NCI-H460 (cell line): ENCODE measurements at regions not wholly inside any gene's neighbourhood (a gene's known extent, or its start where the extent isn't known, plus 50 kb on each side); places are given as distances from the start of the nearest gene placed in this dataset.
"Not testable (repeated sequence)": the region's sequence is repeated elsewhere in the genome, so short reads cannot be mapped to it uniquely, and the experiment has no call there.

ENCODE experiments used
- DNase-seq: peaks from one replicate; pipeline ENCODE4 v3.0.0-alpha.2; 2016; ENCODE audit warnings: low read depth; ENCODE audit errors: extremely low read depth

DNA sequence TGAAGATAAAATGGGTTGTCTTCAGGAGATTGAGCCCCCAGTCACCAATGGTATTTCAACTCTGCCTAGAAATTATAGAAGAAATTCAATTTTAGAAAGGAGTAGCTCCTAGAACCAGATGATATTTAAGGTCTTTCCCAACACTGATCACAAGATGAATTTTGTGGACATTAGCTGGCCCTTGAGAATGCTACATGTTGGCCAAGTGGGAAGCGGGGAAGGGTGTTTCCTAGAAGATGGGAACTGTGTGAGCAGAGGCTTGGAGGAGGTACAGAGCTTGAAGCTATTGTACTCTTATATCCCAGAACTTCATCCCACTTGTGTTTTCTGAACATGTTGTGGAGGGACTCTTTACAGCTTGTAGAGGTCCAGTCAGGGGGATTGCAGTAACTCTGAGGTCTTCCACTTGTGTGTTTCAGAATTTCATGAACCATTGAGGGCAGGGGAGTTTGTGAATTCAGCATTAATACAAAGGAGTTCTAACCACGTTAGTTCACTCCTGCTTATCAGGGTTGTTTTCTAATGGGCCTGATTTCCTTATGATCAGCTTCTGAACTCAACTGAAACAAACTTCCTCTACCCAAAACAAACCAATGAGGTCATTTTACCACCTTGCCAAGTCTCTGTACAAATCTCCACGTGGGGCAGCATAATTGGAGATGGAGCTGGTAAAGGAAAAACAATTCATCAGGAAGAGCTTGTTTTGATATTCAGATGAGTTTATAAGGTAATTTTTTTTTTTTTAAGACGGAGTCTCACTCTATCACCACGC lies 152.6 kb upstream of the TPM1 start:
- no peak for DNase-seq

DNA sequence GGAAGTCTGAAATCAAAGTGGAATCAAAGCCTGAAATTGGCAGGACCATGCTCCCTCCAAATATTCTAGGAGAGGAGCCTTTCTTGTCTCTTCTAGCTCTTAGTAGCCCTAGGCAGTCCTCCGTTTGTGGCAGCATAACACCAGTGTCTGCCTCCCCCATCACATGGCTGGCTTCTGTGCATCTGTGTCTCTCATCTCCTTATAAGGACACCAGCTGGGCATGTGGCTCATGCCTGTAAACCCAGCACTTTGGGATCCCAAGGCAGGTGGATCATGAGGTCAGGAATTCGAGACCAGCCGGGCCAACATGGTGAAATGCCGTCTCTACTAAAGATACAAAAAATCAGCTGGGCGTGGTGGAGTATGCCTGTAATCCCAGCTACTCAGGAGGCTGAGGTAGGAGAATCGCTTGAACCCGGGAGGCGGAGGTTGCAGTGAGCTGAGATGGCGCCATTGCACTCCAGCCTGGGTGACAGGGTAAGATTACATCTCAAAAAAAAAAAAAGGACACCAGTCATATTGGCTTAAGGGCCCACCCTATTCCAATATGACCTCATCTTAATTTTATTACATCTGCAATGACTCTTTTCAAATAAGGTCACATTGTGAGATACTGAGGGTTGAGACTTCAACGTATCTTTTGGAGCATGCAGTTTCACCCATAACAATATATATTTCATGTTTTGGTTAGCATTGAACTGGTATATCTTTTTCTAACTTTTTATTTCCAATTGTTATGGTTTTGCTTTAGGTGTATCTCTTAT lies 148.0 kb upstream of the TPM1 start:
- no peak for DNase-seq

DNA sequence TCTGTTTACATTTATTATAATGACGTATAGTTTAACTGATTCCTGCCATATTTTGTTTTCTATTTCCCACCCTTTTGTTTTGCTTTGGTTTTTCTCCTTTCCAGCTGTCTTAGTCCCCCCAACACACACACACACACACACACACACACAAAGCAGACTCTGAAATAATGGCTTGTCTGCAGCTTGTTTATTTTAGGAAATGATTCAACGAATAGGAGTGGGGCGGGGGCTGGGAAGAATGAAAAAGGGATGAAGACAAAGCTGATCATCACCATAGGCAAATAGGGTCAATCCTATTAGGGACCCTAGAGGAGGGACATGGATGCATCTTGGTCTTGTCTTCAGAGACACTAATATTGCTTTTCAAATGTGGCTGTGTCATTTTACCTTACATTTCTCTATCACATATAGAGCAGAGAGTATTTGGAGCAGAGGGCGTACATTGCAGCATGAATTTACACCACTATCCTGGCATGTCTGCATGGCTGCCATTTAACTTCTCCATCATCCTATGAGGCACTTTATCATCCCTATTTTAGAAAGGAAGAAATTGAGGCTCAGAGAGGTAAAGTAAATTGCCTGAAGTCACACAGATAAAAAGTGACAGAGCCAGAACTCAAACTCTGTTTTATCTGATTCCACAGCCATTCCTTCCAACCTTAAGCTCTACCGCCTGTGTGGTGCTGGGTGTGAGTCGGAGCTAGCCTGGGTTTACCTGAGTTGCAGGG lies 147.2 kb upstream of the TPM1 start:
- peak; percentile 36 for DNase-seq

DNA sequence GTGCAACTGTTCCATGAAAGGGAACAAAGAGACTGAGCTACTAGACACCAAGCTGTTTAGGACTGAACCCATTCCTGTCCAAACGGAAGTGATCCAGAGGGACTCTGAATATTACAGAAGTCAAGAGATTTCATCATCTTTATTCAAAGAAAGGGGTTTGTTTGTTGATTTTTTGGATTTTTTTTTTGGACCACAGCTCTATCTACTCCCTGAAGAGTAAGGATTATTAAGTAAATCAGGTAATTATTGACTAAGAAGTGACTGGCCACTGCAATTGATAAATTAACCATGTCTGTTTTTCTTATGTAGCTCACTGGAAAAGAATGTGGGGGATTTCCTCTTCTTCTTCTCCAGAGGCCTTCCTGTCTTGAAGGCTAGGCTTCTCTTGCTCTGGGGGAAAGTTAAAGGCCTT lies 146.6 kb upstream of the TPM1 start:
- DNase-seq = no peak

DNA sequence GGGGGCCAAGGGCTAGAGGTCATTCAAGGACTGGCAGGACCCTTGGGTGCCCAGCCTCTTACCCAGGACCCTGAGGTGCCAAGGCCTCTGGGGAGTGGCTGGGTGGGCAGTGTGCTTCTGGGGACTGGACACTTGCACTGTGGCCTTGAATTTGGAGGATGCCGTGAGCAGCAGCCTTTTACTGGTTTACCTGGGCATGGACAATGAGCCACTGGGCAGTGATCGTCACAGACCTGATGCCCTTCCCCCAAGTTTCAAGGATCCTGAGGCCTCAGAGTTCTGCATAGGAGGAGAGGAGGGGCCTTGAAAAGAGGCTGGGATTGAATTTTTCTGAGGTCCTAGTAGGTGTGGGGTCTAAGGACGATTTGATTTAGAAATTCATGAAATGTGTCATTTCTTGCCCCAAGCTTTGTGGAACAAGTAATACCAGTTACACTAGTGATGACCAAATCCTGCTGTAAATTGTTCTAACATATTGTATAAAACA lies 146.1 kb upstream of the TPM1 start:
- DNase-seq = no peak

DNA sequence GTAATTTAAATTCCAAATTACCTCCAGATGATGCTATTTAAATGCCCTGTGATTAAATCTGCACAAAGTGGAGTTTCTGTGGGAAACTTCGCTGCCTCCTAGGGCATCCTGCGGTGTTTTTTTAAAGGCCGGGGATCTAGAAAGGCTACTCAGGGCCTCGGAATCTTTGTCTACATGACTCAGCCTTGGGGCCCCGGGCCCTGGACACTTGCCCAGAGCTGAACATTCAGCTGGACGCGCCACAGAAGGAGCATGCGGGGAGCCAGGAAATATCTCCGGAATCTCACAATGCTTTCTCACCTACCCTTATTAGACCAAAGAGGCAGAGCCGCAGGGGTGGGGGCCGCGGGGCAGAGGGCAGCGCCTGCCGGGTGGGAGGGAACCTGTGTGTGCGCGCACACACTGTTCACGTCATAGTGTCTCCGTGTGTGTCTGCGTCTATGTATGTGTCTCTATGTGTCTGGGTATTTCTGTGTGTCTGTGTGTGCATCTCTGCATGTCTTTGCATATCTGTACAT lies 145.5 kb upstream of the TPM1 start:
- peak; percentile 91 for DNase-seq

DNA sequence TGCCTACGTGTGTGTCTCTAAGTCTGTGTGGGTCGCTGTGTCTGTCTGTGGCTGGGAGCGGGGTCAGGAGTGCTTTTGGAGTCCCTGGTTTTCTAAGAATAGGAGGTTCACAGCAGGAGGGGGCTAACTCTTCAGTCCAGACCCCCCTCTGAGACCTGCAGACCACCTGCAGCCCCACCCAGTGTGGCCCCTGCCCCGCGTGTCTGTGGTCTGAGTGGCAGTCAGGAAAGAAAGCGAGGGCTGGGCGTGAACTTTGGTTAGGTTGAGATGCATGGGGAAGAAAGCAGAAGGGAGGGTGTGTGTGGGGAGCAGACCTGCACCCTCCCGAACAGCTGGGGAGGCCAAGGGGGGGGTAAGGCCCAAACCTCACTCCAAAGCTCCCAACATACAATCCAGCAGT lies 144.9 kb upstream of the TPM1 start:
- DNase-seq = no peak

DNA sequence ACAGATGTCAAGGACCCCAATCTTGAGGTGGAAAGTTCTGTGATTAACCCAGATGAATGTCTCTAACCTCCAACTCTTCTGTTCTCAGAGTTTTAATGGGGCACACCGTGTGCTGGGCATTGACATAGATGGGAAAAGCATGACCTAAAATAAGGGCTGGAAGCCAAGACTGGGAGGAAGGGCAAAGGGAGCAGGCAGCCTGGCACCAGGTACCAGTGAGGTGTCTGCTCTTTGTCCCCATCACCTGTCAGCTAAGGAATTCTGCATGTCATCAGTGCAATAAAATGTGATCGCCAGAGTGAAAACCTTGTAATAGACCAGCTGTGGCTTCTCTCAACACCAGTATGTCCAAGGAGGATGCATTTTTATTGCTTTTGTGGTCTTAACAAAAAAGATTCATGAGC lies 143.5 kb upstream of the TPM1 start:
- DNase-seq = no peak

DNA sequence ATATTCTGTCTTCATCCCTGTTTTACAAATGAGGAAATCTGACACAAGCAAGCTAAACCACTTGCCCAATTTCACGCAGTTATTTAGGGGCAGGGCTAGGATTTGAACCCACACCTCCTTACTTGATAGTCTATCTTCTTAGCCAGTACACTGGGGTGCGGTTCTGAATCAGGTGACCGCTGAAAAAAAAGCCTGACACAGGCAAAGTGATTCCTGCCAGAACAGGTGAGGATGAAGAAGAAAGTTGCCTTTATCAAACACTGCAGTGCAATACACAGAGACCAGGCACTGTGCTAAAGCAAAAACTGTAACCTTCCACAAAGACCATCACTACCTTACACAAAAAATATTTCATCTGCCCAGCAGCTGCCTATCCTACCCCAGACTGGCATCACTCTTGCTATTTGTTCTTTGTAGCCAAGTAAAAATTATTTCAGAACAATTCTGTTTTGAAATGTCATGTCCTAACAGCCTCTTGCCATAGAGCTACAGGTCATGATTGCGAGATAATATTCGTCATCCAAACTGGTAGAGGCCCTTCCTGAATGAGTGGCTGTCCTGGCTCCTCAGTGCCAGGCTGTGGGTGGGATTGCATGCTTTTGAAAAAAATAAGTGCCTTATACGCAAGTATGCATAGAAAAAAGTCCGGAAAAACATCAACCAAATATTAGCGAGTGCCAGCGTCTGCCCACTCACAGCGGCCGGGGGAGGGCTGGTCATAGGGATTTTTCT lies 142.3 kb upstream of the TPM1 start:
- DNase-seq = peak; percentile 27

DNA sequence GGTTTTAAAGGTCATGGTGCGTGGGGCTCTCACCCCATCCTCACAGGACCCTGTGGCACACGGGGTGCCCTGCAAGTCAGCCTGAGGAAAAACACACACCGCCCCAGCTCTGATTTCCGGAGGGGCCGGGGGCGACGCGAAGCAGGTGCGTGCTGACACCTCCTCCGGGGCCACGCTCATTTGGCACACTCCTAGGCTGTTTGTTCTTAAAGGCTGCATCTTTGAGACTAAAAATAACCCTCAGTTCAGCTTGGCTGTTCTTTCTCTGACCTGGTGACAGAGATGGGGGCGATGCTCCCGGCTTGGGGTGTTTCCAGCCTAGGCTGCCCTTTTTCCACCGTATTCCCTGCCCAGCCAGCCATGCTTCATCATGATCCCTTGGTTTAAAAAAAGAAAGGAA lies 141.5 kb upstream of the TPM1 start:
- DNase-seq = no peak

DNA sequence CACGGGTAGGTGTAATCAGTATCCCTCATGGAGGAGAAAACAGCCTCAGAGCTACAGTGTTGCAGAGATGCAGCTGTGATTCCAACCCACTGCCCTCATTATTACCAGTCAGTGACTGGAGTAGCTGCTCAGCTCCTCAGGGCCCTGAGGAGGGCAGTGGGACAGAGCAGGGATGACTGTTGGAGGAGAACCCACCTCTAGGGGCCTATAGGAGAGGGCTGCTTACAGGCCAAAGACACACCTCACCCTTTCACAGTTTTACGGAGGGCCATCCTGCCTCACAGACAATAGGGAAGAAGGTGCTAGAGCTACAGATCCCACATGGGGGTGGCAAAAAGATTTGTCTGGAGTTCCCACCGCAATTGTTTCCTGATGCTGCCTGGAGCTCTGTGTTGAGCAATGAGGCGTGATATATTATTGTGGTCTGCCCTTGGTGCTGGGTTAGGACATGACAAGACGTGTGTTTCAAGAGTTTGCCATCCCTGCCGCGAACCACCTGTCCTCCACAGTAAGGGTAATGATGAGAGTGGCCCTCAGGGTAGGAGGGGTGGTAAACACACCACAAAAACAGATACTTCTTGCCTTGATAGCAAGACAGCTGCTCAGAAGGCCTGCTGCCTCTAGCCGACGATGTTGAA lies 140.5 kb upstream of the TPM1 start:
- DNase-seq = no peak

DNA sequence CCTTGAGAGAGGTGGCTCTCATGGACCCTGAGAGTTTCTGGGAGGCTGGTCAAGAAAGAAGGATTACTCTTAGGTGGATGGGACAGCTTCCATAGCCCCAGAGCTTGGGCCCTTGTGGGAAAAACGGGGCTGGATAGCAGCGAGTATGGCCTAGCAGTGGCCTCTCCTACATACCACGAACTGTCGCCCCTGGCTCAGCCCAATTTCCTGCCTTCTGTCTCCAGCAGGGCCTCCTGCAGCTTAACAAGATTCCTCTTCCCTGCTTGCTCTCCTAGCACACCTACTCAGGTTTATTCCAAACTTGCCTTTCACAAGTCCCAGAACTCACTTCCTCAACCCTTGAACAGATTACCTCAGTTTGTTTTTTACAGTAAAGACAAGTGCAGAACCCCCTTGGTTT lies 139.7 kb upstream of the TPM1 start:
- no peak for DNase-seq

DNA sequence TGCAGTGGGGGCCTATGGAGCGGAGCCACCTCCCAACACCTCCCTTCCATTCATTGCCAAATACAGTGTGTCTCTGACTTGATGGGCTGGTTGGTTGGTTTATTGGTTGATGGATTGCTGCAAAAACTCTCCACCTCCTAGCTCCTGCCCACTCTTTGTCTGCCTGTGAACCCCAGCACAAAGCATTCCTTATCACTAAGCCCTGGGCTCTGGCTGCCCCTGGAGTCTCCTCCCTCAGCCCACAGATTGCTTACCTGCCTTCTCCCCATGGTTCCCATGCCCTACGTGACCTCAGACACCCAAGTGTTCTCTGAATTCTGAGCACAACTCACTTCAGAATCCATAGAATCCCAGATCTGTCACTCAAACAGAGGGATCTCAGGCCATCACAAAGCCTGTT lies 139.1 kb upstream of the TPM1 start:
- no peak for DNase-seq

DNA sequence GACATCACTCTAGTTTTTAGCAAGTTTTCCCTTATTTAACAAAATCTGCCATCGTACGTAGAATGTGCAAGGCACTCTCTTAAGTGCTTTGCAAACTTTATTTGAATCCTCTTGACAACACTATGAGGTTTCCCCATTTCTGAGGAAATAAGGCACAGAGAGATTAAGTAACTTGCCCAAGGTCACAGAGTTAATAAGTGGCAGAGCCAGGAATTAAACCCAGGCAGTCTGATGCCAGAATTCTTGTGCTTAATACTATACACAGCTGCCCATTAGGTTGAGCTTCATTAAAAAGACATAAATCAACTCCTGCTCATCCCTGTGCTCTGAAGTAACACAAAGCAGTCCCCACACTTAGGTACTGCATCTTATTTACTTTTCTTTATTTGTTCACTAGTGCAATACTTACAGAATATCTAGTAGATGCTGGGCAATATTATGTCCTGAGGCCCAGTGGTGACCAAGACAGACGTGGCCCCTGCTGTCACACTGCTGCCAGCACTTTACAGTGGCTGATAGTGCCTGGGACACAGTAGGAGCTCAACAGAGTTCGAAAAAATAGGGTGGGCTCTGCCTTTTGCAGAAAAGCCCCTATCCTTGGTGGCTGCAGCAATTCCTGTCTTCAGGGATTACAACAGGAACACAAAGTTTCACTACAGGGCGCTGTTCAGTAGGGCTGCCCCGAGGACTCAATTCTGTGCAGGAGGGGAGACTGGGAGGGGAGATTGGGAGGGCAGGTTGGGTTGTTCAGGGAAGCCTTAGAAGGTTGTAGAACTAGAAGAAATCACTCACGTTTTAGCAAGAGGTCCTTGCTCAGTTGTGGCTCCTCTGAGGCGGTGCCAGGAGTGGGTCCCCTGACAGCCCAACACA lies 138.3 kb upstream of the TPM1 start:
- DNase-seq = no peak

DNA sequence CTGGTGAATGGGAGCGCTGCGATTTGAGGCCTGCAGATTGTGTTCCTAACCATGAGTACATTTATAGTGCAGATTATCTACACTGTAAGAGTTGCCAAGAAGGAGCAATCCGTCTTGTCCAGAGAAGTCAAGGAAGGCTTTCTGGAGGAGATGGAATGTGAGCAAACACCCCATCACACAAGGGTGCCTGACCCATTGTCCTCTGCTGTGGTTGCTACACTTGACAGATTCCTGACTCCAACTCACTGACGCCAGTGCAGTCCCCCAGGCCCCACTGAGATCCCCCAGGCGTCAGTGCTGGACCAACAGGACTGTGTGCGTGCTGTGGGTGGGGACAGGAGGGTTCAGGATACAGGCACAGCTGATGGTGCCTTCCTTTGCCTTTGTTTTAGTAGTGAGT lies 135.9 kb upstream of the TPM1 start:
- no peak for DNase-seq

DNA sequence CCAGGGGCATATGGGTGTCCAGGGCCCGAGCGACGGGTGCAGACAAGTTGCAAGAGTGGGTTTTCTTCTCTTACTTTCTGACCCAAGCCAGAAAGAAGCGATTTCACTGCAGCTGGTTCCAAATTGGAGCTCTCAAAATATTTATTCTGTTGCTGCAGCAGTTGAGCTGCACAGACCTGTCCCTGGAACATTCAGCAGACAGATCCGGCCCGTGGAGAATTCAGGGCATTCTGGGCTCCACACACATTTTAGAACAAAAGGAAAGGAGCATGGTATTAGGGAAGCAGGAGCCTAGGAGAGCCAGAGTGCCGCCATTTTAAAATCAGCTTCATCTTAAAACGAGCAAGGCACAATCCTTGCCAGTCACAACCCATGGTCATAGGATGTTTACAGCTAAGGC lies 135.3 kb upstream of the TPM1 start:
- no peak for DNase-seq

DNA sequence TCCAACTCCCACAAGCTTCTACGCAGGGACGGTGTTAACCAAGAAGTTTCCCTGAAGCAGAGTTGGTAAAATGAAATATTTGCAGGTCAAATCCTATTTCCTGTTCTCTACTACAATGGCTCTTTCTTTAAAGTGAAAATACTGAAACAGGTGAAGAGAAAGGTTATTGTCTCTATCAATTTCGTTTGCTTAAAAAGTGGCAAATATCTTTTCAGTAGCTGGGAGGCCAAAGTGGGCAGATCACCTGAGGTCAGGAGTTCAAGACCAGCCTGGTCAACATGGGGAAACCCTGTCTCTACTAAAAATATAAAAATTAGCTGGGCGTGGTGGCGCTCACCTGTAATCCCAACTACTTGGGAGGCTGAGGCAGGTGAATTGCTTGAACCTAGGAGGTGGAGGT lies 134.2 kb upstream of the TPM1 start:
- not testable (repeated sequence) for DNase-seq

DNA sequence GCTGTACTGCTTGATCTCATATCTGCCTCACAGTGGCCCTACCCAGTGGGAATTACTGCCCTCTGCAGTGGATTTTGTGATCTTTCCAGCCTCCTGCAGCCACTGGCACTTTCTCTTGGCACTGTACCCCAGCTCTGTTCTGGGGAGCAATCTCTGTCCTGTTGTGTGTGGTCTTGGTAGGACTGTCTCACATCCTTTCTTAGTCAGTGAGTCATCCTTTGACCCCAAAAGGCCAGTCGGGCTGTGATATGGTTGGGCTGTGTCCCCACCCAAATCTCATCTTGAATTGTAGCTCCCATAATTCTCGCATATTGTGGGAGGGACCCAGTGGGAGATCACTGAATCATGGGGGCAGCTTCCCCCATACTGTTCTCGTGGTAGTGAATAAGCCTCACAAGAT lies 133.3 kb upstream of the TPM1 start:
- no peak for DNase-seq

DNA sequence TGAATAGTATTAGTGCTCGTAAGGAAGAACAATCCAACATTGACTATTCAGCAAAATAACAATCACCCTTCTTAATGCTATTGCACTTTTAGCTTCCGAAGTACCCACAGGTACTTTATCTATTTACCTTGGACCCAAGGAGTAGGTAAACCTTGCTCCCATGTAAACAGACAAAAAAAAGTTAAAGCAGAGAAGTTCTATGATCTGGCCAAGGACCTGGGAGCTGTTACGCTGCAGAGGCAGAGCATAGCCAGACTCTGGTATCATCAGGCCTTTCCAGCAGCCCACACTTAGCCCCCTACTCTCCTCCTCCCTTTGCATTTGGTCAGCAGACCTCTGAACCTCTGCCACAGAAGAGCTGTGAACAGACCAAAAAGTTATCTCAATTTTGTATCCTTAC lies 130.3 kb upstream of the TPM1 start:
- DNase-seq = no peak
